DOHH2 (cell line): ENCODE measurements at regions not wholly inside any gene's neighbourhood (a gene's known extent, or its start where the extent isn't known, plus 50 kb on each side); places are given as distances from the start of the nearest gene placed in this dataset.

Experiments
- H3F3A ChIP-seq: fragments of 200-600 bp; sonication (generic), shearing (Covaris generic); 2 replicates; pipeline ENCODE4 v1.6.0; 2016; ENCODE audit warnings: antibody characterized with exemption, mild to moderate bottlenecking; ENCODE audit not compliant: control insufficient read depth, insufficient read depth
- H3K27ac ChIP-seq: fragments of 200-600 bp; sonication (generic); 2 replicates; pipeline ENCODE4 v1.5.1; 2014; ENCODE audit warnings: low read depth, mild to moderate bottlenecking, low read length, moderate library complexity
- H3K27me3 ChIP-seq: fragments of 200-600 bp; sonication (generic); 2 replicates; pipeline ENCODE4 v1.6.1; 2014; ENCODE audit warnings: mild to moderate bottlenecking, low read length, mixed read lengths; ENCODE audit not compliant: control insufficient read depth
- H3K36me3 ChIP-seq: fragments of 200-600 bp; sonication (generic); 2 replicates; pipeline ENCODE4 v1.6.1; 2014; ENCODE audit warnings: mild to moderate bottlenecking, low read length, moderate library complexity, mixed read lengths; ENCODE audit not compliant: control insufficient read depth
- H3K4me1 ChIP-seq: fragments of 200-600 bp; sonication (generic); 2 replicates; pipeline ENCODE4 v1.6.1; 2014; ENCODE audit warnings: mild to moderate bottlenecking, low read length, mixed read lengths; ENCODE audit not compliant: control insufficient read depth
- H3K4me2 ChIP-seq: fragments of 200-600 bp; sonication (generic); 2 replicates; pipeline ENCODE4 v1.6.0; 2014; ENCODE audit warnings: mild to moderate bottlenecking, low read length, moderate library complexity
- H3K4me3 ChIP-seq: fragments of 200-600 bp; sonication (generic); 2 replicates; pipeline ENCODE4 v1.5.1; 2014; ENCODE audit warnings: mild to moderate bottlenecking, low read length, mixed read lengths
- H3K79me2 ChIP-seq: fragments of 200-600 bp; sonication (generic); 2 replicates; pipeline ENCODE4 v1.6.1; 2014; ENCODE audit warnings: mild to moderate bottlenecking, low read length, mixed read lengths; ENCODE audit not compliant: control insufficient read depth
- H3K9me2 ChIP-seq: fragments of 200-600 bp; sonication (generic); replicated peaks from 2 replicates; pipeline ENCODE4 v1.6.1; 2014; ENCODE audit warnings: mild to moderate bottlenecking, low read length, mixed read lengths; ENCODE audit not compliant: control insufficient read depth
- H3K9me3 ChIP-seq: fragments of 200-600 bp; sonication (generic); 2 replicates; pipeline ENCODE4 v1.6.1; 2014; ENCODE audit warnings: antibody characterized with exemption, low read length, mixed read lengths; ENCODE audit not compliant: control insufficient read depth, insufficient read depth
- H4K20me1 ChIP-seq: fragments of 200-600 bp; sonication (generic); 2 replicates; pipeline ENCODE4 v1.6.0; 2014; ENCODE audit warnings: low read depth, mild to moderate bottlenecking, antibody characterized with exemption, low read length, moderate library complexity; ENCODE audit not compliant: control insufficient read depth, insufficient read depth
- CTCF ChIP-seq: fragments of 200-600 bp; sonication (generic); IDR thresholded peaks from one replicate; pipeline ENCODE4 v1.5.1; 2014; ENCODE audit warnings: antibody characterized with exemption, mild to moderate bottlenecking, low read depth, low read length; ENCODE audit not compliant: poor library complexity, severe bottlenecking
- EZH2phosphoT487 ChIP-seq: fragments of 200-600 bp; sonication (generic); IDR thresholded peaks from 2 replicates; pipeline ENCODE4 v1.6.1; 2017; ENCODE audit warnings: borderline replicate concordance, mild to moderate bottlenecking, antibody characterized with exemption, low read length, moderate library complexity, mixed read lengths

- H3K79me2 ChIP-seq: no peaks in the 10 kb centered on the region
- TF ChIP-seq EZH2phosphoT487: no peak
These were observed 103.6 kb downstream of the VIP start for GRCh38 chr6:152854086-152854795.

GRCh38 chr6:152858141-152858540 is 107.5 kb downstream of the VIP start:
- H3K27ac ChIP-seq: no peak overlapping the region
- TF ChIP-seq CTCF (no peak), EZH2phosphoT487 (no peak)

More at GRCh38 chr6:152854086-152854795, 103.6 kb downstream of the VIP start:
- peaks cover 8% of the 10 kb centered on the region for H3K27me3 ChIP-seq
- no peaks in the 10 kb centered on the region for H3K36me3 ChIP-seq
- no peak overlapping the region for H3K4me2 ChIP-seq
- no peaks in the 10 kb centered on the region for H3F3A ChIP-seq
- H3K27ac ChIP-seq: no peak overlapping the region
- H4K20me1 ChIP-seq: no peaks in the 10 kb centered on the region
- no peaks in the 10 kb centered on the region for H3K9me3 ChIP-seq
- no peaks in the 10 kb centered on the region for H3K4me1 ChIP-seq
- no peaks in the 10 kb centered on the region for H3K9me2 ChIP-seq
- H3K4me3 ChIP-seq: no peak overlapping the region

GRCh38 chr6:152859225-152859624 is 108.6 kb downstream of the VIP start:
- Histone ChIP-seq H3K4me2 (no peak overlapping the region), H3K4me1 (no peaks in the 10 kb centered on the region), H3F3A (no peaks in the 10 kb centered on the region), H4K20me1 (no peaks in the 10 kb centered on the region), H3K27me3 (peaks cover 6% of the 10 kb centered on the region), H3K36me3 (no peaks in the 10 kb centered on the region), H3K79me2 (no peaks in the 10 kb centered on the region), H3K9me3 (no peaks in the 10 kb centered on the region), H3K9me2 (no peaks in the 10 kb centered on the region), H3K27ac (no peak overlapping the region), H3K4me3 (no peak overlapping the region)
- no peak for TF ChIP-seq CTCF
- no peak for TF ChIP-seq EZH2phosphoT487

More at GRCh38 chr6:152858141-152858540, 107.5 kb downstream of the VIP start:
- no peaks in the 10 kb centered on the region for H3F3A ChIP-seq
- H3K36me3 ChIP-seq: no peaks in the 10 kb centered on the region
- no peaks in the 10 kb centered on the region for H3K9me2 ChIP-seq
- H3K4me2 ChIP-seq: no peak overlapping the region
- no peaks in the 10 kb centered on the region for H3K9me3 ChIP-seq
- H3K4me3 ChIP-seq: no peak overlapping the region
- no peaks in the 10 kb centered on the region for H3K79me2 ChIP-seq
- no peaks in the 10 kb centered on the region for H4K20me1 ChIP-seq
- no peaks in the 10 kb centered on the region for H3K4me1 ChIP-seq
- peaks cover 6% of the 10 kb centered on the region for H3K27me3 ChIP-seq

GRCh38 chr6:152863618-152864326 is 113.2 kb downstream of the VIP start:
- H3K4me2 ChIP-seq: no peak overlapping the region
- no peaks in the 10 kb centered on the region for H3K9me2 ChIP-seq
- H3K79me2 ChIP-seq: no peaks in the 10 kb centered on the region
- no peak overlapping the region for H3K27ac ChIP-seq
- no peak overlapping the region for H3K4me3 ChIP-seq
- H3K4me1 ChIP-seq: no peaks in the 10 kb centered on the region
- H3F3A ChIP-seq: no peaks in the 10 kb centered on the region
- H3K9me3 ChIP-seq: no peaks in the 10 kb centered on the region
- no peaks in the 10 kb centered on the region for H3K36me3 ChIP-seq
- no peaks in the 10 kb centered on the region for H4K20me1 ChIP-seq
- H3K27me3 ChIP-seq: peaks cover 3% of the 10 kb centered on the region; the same call in 1 of the 2 replicates
- TF ChIP-seq CTCF: peak; percentile 76
- TF ChIP-seq EZH2phosphoT487: no peak
